NCI-H446 treated with DMSO at 0.1 percent for 48 hours (cell line): ENCODE measurements at regions not wholly inside any gene's neighbourhood (a gene's known extent, or its start where the extent isn't known, plus 50 kb on each side); places are given as distances from the start of the nearest gene placed in this dataset.

ENCODE experiments used
- DNase-seq: peaks from one replicate; lab custom pipeline; 2025; lab: John Stamatoyannopoulos, UW

DNA sequence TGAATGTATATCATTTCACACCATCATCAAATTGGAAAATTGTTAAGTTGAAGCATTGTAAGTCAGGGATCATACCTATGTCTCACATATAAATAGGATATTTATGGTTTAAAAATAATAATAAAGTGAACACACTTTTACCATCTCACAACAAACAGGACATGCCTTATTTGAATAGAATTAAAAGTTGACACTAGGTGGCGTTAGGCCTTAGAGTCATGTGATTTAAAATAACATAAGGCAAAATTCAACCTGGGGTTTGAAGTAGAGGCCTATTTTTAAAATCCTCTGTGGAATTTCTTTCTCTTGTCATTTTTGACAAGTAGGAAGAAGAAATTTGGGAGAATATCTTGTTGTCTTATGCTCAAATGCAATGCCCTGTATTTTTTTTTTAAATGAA, 184.7 kb upstream of the PCDH15 start:
- no peak for DNase-seq

- no peak for DNase-seq
These were observed 182.2 kb upstream of the PCDH15 start for GRCh38 chr10:54983255-54983654.

DNA sequence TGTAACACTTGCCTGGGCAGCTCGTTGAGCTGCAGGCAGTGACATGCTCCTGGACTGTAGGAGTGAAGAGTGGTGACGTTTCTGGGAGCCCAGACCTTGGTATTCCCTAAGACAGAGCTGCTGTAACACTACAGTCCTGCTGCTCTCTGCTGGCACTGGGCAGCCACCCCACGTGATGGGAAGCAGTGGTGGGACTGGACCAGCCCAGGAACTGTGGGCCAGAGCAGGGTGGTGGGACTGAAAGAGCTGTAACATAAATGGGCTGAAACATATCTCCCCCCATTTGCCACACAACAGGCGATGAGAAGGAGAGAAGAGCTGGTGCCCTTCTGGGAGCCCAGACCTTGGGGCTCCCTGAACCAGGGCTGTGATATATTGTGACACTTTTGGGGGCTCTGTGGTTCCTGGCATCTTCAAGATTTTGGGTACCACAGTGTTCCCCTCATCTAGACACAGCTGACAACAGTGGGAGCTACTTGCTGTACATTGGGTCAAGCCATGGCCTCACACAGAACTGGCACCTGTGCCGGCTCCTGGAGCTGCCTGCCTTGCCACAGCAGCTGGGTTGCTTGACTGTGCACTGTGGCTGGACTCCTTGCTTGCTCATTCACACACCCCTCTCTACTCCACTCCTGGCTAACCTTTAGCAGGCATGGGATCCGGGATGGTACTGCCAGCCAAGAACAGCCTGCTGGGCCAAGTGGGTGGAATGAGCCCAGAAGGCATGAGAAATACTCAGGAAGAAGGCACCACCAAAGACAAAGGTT, 161.3 kb upstream of the PCDH15 start:
- DNase-seq: no peak

GRCh38 chr10:54961040-54961439, 160.0 kb upstream of the PCDH15 start:
- no peak for DNase-seq

- no peak for DNase-seq
These were observed 157.8 kb upstream of the PCDH15 start for GRCh38 chr10:54958844-54959243.

GRCh38 chr10:54947605-54948004, 146.6 kb upstream of the PCDH15 start:
- no peak for DNase-seq

DNA sequence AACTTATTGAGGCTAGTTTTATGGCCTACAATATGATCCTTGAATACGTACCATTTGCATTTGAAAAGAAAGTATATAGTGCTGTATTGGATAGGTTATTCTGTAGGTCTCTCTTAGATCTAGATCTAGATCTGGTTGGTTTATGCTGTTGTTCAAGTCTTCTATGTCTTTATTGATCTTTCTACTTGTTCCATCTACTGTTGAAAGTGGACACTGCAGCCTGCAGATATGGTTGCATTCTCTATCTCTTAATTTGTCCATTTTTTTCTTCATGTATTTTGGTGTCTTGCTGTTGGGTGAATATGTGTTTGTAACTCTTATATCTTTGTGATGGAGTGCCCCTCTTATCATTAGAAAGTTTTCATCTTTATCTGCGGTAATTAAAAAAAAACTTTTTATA, 139.4 kb upstream of the PCDH15 start:
- no peak for DNase-seq

GRCh38 chr10:54914049-54914448, 113.0 kb upstream of the PCDH15 start:
- no peak for DNase-seq

- DNase-seq: no peak
These were observed 108.1 kb upstream of the PCDH15 start for GRCh38 chr10:54909165-54909564.

DNA sequence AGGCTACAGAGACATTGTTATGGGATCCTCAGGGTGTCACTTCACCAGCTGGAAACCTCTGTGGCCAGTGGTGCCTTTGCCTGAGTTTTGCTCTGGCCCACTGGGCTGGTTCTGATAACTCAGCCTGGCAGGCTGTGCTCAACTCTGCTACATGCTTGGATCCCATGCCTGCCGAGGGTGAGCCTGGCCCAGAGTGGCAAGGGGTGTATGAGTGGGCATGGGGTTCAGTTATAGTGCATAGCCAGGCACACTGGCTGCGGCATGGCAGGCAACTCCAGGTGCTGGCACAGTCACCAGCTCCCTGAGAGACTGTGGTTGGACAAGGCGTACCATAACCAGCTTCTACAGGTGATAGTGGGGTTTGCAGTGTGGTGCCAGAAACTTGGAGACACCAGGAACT, 107.0 kb upstream of the PCDH15 start:
- no peak for DNase-seq

DNA sequence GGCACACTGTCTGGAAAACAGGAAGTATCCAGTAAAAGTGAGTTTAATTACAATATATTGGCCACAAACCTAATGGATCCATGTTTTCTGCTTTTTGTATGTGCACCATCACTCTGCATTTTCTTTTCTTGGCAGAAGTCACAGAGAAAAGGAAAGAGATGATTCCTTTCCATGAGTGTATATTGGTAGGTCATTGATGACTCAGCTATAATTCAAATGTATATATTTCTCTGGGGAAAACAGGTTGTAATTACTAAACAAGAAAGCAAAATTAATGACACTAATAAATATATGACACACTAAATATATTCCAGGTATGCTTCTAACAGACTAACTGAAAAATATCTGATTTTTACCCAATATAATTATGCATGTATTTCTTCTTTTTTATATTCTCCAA, 105.9 kb upstream of the PCDH15 start:
- DNase-seq: no peak

DNA sequence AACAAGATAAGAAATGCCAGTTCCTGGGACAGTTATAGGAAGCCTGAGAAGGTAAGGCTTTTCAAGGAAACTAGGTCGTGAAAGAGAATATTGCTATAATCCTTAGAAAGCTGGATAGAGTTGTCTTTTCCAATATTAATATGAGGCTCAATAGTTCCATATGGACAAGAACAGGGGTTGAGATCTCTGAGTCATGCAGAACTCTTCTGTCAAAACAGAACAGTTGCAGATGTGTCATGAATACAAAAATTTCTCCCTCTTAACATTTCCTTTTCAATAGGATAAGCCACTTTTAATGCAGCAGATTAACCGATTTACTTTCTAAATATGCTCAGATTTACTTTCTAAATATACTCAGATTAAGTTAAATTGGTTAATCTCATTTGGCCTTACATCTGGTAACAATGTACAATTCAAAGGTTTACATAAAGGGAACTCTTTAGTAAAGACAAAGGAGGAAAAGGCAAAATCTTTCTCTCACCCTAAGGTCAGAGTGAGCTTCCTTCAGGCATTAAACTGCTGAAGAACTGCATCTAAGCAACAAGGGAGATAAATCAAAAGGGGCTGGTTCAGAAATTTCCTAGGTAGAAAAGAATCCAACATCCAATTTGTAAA, 104.7 kb upstream of the PCDH15 start:
- DNase-seq: no peak

- DNase-seq: no peak
These were observed 103.8 kb upstream of the PCDH15 start for GRCh38 chr10:54904833-54905232.

DNA sequence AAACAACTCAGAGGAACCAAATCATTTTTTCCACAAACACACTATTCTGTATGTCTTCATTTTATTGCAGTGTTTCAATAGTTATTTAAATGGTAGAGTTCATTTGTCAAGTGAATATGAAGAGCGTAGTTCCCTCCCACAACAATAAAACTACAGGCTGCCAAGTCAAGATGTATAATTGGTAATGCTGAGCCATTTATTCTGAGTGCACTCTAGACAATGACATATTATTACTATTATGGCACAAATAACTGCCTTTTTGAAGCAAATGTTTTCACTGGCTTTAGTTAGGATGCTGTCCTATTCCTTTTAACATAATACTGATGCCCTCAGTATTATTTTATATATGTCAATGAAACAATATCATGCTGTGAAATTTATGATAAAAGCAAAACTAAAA, 102.7 kb upstream of the PCDH15 start:
- no peak for DNase-seq

GRCh38 chr10:54900584-54900983, 99.6 kb upstream of the PCDH15 start:
- DNase-seq: no peak

DNA sequence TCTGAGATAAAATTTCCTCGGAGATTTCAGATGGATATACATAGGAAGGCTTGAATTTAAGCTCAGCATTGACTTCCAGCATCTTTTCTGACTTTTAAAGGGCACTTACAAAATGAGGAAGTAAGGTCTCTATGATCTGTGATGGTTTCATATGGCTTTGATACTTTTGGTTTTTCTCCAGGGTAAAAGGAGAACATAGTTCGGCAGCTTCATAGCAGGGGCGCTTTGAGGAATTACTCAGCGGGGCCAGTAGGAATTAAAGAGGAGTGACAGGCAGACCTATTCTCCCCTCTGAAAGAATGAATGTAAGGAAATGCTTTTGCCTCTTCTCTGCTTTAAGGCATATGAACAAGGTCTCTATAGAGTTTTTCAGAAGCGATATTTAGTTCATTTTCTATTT, 80.0 kb upstream of the PCDH15 start:
- DNase-seq: no peak

DNA sequence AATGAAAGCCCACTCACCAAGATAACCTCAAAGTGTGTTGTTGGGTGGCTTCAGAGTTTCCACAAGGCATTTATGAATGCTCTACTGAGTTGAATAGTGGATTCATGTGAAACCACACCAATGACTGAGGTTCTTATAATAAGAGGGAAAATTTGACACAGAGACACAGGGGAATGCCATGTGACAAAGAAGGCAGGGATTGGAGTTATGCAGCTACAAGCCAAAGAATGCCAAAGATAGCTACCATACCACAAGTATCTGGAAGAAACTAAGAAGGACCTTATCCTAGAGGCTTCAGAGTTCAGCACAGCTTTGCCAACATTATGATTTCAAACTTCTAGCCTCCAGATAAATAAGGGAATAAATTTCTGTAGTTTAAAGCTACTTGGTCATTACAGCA, 68.0 kb upstream of the PCDH15 start:
- DNase-seq: no peak

- no peak for DNase-seq
These were observed 65.6 kb upstream of the PCDH15 start for GRCh38 chr10:54866666-54867065.

- no peak for DNase-seq
These were observed 53.8 kb upstream of the PCDH15 start for GRCh38 chr10:54854843-54855242.

- DNase-seq: no peak
These were observed 53.4 kb upstream of the PCDH15 start for GRCh38 chr10:54854389-54854788.

- DNase-seq: no peak
These were observed 52.9 kb upstream of the PCDH15 start for GRCh38 chr10:54853883-54854282.
